Activated T-cell treated with anti-CD3 and anti-CD28 coated beads, Interleukin-2, amount 50 U/mL, for 1 hour (primary cell): ENCODE measurements at regions not wholly inside any gene's neighbourhood (a gene's known extent, or its start where the extent isn't known, plus 50 kb on each side); places are given as distances from the start of the nearest gene placed in this dataset.

Experiments used
- DNase-seq: peaks from one replicate; pipeline ENCODE4 v3.0.0-alpha.2; 2020

DNA sequence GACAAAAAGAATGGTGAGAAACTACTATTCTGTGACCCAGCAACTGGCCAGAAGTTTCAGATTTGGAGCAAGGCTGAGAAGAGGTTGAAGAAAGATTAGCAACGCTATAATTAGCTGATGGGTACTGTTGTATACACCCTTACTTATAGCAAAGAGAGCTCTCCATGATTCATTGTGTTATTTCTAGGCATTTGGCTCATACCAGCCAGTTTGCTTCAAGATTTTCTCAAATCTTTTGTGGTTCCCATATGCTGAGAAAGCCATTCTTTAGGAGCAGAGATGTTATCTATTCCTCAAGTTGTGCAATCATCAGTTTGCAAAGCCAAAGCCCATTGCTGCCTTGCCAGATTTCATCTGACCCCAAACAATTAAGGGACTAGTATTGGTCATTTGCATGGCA lies 179.4 kb downstream of the ETS1 start:
- no peak for DNase-seq

DNA sequence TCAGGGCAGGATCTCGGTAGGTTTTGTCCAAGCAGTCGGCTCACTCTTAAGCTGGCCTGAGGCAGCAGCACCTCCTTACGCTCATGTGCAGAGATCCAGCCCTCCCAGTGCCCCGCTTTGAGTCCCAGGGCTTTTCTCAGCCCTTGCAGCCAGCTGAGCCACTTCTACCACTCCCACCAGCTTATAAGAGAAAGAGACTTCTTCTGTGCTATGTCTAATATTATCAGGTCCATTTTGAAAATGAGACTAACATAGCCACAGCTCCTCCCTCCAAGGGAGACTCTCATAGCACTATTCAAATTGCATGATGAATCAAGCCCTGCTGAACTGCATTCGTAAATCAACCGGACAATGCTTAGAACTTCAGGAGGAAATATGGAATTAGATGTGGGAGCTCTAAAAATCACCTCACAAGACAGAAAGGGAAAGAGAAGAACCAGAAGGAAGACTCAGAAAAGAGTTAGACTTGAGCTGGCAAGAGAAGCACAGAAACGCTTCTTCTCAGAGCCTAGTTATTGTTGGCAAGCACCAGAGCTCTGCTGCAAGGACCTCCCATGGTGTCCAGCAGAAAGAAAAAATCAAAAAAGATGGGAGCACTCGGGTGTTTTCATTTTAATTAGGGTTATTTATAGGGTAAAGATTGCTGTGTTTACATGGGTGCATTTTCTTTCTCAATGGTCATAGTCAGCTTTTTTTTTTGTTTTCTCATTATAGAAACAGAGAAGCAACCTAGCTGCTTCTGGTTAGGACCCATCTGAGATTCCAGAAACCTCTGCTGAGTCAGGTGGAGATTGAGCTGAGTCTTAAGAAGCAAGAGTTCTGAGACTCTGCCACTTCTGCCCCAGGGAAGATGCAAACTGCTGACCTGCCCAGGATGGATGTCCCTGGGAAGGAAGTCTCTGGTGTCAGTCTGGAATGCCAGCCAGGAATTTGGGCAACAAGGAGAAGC lies 181.4 kb downstream of the ETS1 start:
- no peak for DNase-seq

DNA sequence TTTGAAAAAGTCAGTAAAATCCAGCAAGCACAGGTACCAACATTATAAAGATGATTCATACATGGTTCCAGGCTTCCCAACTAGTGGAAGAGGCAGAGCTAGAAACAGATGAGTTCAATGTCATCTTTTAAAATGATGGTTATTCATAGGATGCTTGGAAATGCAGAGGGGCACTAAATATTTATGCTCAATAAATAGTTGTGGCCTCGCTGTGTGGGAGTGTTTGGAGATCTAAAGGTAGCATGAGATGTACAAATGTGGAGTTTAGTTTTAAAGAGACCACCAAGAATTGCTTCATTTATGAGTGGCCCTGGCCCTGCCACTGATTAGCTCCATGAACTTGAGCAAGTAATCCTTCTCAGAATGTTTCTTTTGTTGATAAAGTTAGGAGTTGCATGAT lies 182.2 kb downstream of the ETS1 start:
- DNase-seq: no peak

DNA sequence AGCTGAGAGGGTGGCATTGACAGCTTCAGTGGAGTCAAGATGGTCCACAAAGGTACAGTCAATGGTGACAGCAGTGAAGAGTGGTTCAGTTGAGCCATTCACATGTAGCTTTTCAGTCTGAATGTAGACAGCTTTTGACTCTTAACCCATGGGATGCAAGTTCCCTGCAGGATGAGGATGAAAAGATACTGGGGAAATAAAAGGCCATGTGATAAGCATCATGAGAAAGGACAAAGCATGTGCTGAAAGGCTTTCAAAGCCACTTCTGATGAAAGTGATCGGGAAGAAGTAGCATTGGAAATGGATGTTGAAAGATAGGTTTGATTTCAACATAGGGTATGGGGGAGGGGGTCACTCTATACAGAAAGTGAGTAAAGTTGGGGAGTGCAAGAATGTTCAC lies 182.9 kb downstream of the ETS1 start:
- DNase-seq: no peak

DNA sequence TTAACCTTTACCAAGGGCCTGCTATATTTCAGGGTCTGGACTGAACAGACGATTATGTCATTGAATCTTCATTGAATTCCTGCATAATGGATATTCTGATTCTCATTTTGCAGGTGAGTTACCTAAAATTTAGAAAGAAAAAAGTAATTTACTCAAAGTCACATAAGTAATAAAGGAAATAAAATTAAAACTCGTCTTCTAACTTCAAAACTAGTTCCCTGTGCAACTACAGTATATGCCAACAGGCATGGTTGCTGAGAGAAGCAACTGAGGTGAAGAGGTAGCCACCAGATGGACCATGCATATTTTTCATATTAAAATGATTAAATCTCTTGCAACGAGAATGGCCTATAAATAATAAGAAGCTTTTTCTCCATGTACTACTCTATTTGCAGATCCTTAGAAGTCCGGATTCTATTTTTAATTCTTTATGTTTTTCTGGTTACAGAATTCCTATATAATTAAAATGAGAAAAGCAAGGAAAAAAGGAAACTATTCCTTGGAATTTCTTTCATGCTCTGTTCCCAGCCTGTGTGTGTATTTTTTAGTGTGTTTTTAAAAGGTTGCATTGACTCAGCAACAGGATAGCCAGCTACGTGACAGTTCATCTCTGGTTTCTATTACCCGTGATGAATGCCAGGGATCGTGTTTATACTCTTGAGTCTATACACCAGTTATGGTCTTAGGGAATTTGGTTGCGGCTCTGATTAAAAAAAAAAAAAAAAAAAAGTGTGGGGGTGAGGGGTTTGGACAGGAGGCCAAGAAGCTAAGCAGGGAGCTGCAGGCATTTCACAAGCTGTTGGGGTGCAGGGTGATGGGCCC lies 186.8 kb downstream of the ETS1 start:
- DNase-seq: no peak

DNA sequence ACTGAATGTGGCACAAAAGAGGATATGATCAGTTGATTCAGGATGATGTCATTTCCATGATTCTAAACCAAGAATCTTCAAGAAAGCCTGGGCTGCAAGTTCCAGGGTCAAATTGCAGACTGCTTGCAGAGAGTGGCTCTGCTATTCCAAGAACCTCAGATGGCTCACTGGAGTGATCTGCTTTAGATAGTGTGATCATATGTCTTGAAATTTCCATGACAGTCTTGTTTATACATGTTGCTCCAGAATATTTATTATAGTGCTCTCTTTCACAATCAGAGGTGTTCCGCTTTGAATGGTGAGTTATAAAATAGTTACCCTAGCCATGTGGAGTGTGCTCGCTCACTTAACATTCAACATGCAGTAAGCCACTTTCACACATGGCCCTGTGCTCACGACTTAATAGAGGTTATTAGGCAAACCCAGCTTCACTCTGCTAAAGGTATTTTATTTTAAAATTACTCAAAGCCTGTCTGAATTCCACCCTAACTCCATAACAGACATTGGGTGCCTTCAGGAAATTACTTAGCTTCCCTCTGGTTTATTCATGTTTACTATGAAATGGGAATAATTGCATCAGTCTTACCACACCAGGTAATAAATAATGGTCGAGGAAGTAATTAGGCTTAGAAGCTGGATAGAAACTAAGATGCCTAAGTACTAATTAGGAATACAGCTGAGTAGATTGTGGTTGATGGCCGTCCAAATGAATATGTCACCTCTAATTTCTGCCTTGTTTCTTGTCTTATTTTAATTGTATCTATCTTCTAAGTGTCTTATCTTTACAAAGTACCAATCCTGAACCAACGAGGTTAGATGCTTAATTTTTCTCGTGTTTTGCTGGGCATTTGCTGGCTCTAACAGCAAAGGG lies 187.9 kb downstream of the ETS1 start:
- DNase-seq: no peak

DNA sequence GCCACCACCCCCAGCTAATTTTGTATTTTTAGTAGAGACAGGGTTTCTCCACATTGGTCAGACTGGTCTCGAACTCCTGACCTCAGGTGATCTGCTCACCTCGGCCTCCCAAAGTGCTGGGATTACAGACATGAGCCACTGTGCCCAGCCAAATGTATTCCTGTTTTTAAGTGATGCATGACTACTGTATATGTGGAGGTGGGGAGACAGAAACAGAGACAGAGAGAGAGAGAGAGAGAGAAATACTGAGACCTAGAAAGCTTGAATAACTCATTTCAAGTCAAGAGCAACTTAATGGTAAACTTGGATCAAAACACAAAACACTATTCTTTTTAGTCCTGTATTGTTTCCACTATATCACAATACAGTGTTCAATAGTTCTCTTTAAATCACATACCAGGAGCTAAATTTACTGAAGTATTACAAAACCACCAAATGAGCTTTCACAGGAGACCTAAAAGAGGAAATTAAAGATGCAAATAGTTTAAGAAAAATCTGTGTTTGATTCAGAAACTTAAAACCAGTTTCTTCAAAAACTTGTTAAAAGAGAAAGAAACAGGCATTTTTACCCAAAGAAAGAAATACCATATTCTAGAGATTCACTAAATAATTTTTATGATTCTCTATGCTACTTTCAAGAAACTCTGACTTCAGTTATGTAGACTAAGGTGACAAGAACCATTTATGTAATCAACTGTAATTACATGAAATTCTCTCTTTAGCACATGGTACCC lies 188.7 kb downstream of the ETS1 start:
- DNase-seq: no peak

DNA sequence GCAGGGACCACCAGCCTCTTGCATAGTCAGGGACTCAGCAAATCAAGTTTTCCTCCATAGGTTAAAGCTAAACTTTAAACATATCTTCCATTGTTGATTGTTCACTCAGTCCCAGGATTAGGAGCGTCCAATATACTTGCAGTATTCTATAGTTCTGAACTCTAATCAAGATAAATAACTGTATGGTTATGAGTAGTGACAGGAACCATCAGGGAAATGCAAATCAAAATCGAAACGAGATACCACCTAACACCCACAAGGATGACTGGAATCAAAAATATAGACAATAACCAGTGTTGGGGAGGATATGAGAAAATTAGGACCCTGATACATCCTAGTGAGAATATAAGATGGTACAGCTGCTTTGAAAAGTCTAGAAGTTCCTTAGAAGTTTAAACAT lies 190.0 kb downstream of the ETS1 start:
- no peak for DNase-seq

DNA sequence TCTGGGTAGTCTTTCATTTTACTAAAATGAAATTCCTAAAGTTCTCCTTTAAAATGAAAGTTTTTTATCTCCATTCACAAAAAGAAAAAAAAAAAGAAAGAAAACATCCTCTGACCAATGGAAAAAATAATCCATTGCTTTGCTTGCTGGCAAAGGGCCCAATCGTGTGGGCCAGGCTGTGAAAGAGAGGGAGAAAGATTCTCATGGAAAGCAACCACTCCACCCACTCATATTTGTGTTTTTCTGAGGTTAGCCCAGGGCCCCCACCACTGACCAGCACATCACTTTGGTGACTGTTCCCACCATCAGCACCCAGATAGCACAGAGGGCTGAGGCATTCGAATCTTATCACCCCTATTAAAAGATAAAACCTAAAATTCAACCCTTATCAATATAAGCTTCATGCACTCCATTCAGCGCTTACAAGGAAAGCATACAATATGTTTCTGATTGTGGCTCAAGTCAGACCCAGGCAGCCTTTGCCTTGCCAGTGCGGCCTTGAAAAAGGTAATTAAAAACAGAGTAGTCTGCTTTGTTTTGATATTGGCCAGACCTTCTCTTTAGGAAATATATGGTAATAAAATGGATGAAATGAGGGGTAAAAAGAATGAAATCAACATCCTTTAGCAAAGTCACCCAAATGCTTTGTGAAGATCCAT lies 192.8 kb downstream of the ETS1 start:
- DNase-seq: no peak

DNA sequence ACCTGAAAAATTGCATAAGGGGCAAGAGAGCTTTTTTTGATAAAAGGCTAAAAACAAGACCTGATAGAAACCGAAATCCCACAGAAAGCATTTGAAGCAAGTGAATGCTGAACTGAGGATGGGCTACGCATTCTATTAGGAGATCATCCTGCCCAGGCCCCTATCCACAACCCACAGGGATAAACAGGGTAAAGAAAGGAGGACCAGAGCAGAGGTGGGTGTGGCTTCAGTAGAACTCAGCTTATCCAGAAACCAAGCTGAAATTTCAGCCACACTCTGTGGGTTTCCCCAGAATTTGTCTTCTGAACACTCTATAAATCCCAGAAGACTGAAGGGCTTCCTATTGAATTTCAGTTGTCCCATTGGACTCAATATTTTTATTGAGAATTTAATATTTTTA lies 195.1 kb downstream of the ETS1 start:
- DNase-seq: no peak

DNA sequence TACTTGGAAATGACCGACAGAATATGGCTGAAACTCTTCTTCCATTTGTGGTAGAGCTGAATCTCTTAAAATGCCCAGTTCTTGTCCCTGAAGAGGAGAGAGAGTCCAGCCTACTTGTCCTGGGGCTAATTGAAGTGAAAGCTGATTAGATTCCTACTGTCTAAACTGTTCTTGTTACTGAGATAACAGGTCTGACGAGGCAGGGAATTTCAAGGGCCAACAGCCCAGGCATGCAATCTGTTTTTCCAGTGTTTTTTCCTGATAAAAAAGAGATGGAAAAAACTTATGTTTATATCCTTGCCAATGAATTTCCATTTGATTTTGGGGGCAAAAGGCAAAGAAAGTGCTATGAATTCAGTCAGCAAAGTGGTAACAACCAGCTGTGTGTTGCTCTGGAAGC lies 195.5 kb downstream of the ETS1 start:
- DNase-seq: no peak

DNA sequence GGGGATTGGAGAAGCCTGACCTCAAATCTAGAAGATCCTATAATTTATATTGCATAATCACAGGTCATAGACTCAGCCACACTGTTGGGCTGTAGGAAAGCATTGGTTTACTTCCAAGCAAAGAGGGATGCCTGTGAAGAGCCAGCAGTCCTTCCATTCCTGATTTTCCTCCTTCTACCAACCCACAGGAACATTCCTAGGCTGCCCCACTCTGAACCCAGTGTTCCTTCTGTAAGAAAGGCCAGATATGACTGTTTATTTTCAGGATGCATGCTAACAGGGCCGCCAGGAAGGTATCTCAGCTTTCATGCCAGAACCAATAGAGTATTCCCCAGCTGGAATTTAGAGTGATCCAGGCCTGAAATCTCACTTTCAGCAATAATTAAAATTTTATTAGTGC lies 197.1 kb downstream of the ETS1 start:
- DNase-seq: no peak

DNA sequence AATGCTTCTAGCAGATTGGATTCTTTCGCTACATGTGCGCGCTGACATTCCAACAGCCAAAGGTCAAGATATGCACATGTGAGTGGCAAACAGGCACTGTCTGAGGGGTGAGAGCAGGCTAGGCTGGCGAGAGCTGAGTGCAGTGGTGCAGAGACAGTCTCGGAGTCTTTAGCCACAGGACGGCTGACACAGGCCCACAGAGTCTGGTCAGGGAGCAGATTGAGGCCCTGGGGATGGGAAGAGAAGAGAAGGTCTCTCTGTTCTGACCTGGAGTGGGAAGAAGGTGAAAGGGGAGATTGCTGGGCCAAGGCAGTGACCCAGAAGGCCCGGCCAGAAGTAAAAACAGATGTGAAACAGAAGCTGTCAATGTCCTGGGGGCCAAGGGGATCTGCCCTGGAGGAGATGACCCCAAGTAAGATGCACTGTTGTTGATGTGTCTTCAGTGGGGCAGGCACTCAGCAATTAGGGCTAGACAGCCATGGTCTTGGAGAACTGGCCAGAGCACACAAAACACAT lies 197.8 kb downstream of the ETS1 start:
- no peak for DNase-seq

DNA sequence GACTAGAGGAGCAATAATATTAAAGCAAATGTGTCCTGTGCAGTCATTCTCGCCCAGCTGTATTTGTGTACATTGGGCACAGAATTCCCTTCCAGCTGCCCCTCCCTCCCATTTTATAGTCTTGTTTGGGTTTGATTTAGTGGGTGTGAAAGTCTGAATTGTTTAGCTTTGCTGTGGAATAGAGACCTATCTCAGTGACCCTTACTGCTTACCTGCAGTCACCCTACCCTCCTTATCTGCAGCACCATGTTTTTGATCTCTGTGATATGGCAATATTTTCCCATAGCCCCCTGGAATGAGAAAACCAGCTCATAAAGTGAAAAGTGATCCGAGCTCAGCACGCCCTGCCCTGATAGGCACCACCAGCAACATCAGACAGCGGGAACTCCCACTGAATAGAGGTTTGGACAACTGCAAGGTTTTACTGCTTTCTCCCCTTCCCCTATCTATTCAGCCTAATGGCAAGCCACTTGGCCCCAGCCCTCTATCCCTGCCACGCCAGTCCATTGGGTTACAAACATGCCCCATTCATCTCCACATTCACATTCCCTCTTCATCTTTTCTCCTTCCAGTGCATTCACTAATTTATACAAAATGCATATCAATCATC lies 199.0 kb downstream of the ETS1 start:
- DNase-seq: no peak

DNA sequence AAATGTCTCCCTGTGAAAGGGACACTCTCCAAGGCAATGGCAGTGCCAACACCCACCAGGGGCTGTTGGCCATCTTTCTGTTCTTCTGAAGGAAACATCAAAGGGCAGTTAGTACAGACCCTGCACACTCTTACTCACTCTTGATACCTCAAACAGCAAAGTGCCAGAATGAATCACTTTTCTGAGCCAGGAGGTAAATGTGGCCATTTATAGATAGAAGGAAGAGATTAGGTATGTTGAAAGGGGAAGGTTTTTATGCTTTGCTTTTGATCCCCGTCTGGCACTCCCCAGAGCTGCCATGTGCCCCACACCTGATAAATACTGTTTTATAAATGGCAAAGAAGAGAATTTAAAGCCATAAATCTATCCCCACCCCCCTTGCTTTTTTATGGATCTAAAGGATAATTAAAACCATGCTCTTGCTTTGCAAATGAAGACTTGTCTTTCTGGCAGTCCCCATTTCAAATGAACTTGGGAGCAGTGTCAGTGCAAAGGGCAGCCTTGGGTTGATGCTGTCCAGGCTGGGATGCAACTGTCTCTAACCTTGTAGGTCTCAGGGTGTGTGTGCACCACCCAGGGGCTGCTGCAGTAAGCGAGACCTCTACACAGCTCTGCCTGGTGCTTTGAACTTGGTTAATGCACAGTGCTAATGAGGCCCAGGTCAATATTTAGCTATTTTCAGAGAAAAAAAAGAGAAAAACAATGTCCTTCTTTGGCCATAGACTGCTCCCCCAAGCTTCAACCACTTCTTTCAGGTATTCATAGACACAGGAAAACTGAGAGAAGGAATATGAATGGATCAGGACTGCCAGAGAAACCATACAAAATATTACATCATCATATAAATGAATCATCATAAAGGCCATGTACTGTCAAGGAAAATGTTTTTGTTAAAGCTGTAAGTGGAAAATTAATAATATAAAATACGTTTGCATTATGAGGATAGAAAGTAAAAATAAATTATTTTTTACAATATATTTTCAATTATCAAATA lies 207.5 kb downstream of the ETS1 start:
- no peak for DNase-seq

DNA sequence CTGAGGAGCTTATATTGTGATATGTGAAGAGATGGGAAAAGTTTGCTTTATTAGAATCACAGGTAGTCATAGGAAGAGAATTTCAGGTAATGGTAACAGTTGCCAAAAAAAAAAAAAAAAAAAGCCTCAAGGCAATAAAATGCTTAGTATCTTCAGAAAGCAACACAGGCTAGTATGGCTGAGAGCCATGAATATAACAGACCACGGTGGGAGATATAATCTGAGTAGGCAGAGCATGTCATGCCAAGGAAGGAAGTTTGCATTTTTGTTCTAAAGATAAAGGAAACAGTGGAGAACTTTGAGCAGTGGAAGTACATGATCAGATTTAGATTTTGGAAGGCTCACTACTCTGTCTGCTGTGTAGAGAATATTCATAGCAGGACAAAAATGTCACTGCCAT lies 211.4 kb downstream of the ETS1 start:
- DNase-seq: no peak

DNA sequence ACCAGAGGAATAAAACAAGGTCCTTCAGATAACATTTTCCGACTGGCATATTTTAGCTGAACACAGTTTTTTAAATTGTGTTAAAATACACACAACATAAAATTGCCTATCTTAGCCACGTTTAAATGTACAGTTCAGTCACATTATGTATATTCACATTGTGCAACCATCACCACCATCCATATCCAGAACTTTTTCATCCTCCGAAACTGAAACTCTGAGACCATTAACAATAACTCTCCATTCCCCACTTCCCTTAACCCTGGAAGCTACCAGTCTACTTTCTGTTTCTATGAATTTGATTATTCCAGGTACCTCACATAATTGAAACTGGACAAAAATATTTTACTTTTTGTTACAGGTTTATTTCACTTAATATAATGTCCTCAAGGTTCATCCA lies 213.3 kb downstream of the ETS1 start:
- no peak for DNase-seq

DNA sequence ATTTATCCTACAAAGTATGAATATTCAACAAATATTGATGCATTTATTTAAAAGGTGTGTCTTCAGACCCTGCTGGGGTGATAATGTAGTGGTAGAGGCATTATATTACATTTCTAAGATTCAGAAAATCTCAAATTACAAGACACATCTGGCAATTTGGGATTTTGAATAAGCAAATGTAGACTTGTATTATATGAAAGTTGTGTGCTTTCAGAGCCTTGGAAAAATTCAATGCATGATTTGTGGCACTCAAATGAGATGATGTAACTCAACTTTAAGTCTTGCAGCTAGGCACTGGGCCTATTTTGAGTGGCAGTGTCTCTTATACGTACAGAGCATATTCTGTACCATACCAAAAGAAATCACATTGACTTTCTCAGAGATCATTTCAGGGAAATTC lies 214.4 kb downstream of the ETS1 start:
- DNase-seq: no peak

DNA sequence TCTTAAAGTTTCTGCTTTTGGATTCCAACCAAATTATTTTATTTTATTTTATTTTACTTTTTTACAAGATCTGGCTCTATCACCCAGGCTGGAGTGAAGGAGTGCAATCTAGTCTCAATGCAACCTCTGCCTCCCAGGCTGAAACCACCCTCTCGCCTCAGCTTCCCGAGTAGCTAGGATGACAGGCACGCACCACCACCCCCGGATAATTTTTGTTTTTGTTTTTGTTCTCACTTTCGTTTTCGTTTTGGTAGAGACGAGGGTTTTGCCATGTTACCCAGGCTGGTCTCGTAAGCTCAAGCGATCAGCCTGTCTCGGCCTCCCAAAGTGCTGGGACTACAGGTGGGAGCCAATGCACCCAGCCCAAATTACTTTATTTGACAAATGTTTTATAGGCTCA lies 219.8 kb downstream of the ETS1 start:
- no peak for DNase-seq

DNA sequence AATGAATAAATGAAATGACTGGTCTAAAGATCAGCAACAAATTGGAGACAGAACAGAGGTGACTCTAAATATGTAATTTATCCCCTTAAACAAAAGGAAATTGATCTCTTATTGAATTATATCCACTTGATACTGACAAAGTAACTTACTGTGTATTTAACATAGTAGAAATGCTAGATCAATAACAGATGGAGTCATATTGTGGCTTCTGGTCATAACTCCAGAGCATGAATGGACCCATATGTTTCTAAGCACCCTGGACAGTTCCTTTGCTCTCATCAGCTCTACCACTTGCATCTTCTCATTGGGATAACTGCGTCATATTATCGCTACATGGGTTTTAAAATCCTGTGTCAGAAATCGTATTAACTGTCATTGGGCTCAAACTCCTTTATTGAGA lies 222.3 kb downstream of the ETS1 start:
- no peak for DNase-seq
